ENCODE measurements at regions not wholly inside any gene's neighbourhood (a gene's known extent, or its start where the extent isn't known, plus 50 kb on each side); places are given as distances from the start of the nearest gene placed in this dataset.
"Not testable (repeated sequence)": the region's sequence is repeated elsewhere in the genome, so short reads cannot be mapped to it uniquely, and the experiment has no call there.

DNA sequence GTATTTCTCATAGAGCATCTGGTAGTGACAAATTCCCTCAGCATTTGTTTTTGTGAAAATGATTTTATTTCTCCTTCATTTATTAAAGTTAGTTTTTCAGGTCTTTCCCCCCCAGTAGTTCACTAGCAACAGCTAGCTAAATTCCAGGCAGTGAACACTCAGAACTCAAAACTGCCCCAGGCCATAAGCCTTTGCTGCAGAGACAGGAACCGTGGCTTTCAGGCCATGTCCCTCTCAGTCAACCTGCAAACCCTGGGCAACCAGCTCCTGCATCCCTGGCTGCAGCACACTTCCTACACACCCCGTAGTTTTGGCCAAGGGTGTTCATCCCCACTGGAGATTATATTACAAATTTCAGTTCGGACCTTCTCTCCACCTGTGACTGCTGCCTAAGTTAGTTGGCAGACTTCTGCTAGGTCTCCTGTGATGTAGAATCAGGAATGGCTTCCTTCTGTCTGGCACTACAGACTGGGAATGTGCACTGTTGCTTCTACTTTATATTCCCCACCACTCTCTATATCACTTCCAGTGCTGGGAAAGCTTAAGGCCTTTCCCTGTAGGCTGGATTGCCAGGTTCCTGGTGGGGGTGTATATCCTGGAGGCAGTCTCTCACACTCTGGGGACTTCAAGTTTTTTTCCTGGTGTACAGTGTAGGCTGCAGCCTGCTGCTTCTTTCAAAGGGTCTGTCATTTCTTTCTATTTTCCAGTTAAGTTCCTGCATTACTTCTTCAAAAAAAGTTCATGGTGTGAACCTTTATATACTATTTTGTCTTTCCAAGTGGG is 924.4 kb upstream of the LRFN5 start:
- ATAC-seq (replicated peaks in 1 of 4) (no peak), DNase-seq (no peak)
- Histone ChIP-seq H3K4me3 (ENCODE audit: control insufficient read depth in 1 of 2, extremely low read depth in 1 of 2, low read length in 1 of 2) (no peak overlapping the region), H3K4me1 (ENCODE audit: control insufficient read depth in 1 of 2, extremely low read depth in 1 of 2, insufficient read depth in 2 of 2, low read length in 2 of 2) (no peaks in the 10 kb centered on the region), H3K36me3 (ENCODE audit: control insufficient read depth in 2 of 2, extremely low read depth in 1 of 2, insufficient read depth in 1 of 2, low read length in 1 of 2) (no peaks in the 10 kb centered on the region), H3K27me3 (replicated peaks in 1 of 2; ENCODE audit: control insufficient read depth in 2 of 2, extremely low read depth in 1 of 2, insufficient read depth in 2 of 2, low read length in 1 of 2) (no peaks in the 10 kb centered on the region), H3K9me3 (no peaks in the 10 kb centered on the region), H3K27ac (ENCODE audit: low read length) (no peak overlapping the region)
- H3K4me1 Mint-ChIP-seq = no peaks in the 10 kb centered on the region
- WGBS (ENCODE audit: insufficient coverage) = 79% methylated on average over 3 of the region's 3 CpGs
- H3K4me3 Mint-ChIP-seq = no peak overlapping the region
- POLR2A ChIA-PET = interaction anchor here in 1 of 2 donors (0.6 kb wide), 1 partner anchor 35 kb away, joined by 4 read pairs; no protein-coding TSS in a partner anchor
- H3K36me3 Mint-ChIP-seq = no peaks in the 10 kb centered on the region
- H3K9me3 Mint-ChIP-seq = peaks cover 6 to 9% (median 6%) of the 10 kb centered on the region in 3 donors
- no peaks in the 10 kb centered on the region for H3K27me3 Mint-ChIP-seq
- CTCF ChIA-PET = no interaction called here
- H3K27ac Mint-ChIP-seq = no peak overlapping the region

- 80% methylated on average over 1 of the region's 1 CpG for WGBS (ENCODE audit: insufficient coverage)
- CTCF ChIA-PET = no interaction called here
- H3K9me3 Mint-ChIP-seq = peaks cover 6 to 15% (median 15%) of the 10 kb centered on the region in 3 donors
Observed at GRCh38 chr14:40679256-40679655, 927.4 kb upstream of the LRFN5 start.

DNA sequence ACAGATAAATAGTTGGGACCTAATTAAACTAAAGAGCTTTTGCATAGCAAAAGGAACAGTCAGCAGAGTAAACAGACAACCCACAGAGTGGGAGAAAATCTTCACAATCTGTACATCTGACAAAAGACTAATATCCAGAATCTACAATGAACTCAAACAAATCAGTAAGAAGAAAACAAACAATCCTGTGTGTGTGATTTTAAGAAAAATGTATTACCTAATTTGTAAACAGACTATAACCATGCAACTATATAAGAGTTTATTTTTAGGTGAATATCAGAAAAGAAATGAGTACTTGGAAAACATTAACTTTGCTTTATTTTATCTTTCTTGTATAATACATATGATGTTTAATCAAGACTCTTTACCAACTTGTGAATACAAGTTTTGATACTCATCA is 929.5 kb upstream of the LRFN5 start:
- H3K36me3 ChIP-seq (ENCODE audit: control insufficient read depth in 2 of 2, extremely low read depth in 1 of 2, insufficient read depth in 1 of 2, low read length in 1 of 2); DNase-seq; H3K27me3 ChIP-seq (replicated peaks in 1 of 2; ENCODE audit: control insufficient read depth in 2 of 2, extremely low read depth in 1 of 2, insufficient read depth in 2 of 2, low read length in 1 of 2); H3K36me3 Mint-ChIP-seq; POLR2A ChIA-PET; H3K4me1 ChIP-seq (ENCODE audit: control insufficient read depth in 1 of 2, extremely low read depth in 1 of 2, insufficient read depth in 2 of 2, low read length in 2 of 2); H3K27ac Mint-ChIP-seq; H3K4me3 Mint-ChIP-seq; H3K9me3 ChIP-seq; H3K27ac ChIP-seq (ENCODE audit: low read length); H3K4me3 ChIP-seq (ENCODE audit: control insufficient read depth in 1 of 2, extremely low read depth in 1 of 2, low read length in 1 of 2); CTCF ChIA-PET; ATAC-seq (replicated peaks in 1 of 4); H3K4me1 Mint-ChIP-seq; H3K27me3 Mint-ChIP-seq: not testable (repeated sequence)
- H3K9me3 Mint-ChIP-seq = peaks cover 3 to 15% (median 15%) of the 10 kb centered on the region in 3 donors

More at GRCh38 chr14:40679256-40679655, 927.4 kb upstream of the LRFN5 start:
- H3K4me1 ChIP-seq (ENCODE audit: control insufficient read depth in 1 of 2, extremely low read depth in 1 of 2, insufficient read depth in 2 of 2, low read length in 2 of 2) = no peaks in the 10 kb centered on the region
- POLR2A ChIA-PET = interaction anchor here in 1 of 2 donors (0.6 kb wide), 1 partner anchor 33 kb away, joined by 4 read pairs; no protein-coding TSS in a partner anchor
- no peak overlapping the region for H3K27ac Mint-ChIP-seq
- no peak overlapping the region for H3K4me3 ChIP-seq (ENCODE audit: control insufficient read depth in 1 of 2, extremely low read depth in 1 of 2, low read length in 1 of 2)
- no peaks in the 10 kb centered on the region for H3K9me3 ChIP-seq
- H3K4me1 Mint-ChIP-seq = no peaks in the 10 kb centered on the region
- no peak for ATAC-seq (replicated peaks in 1 of 4)
- no peaks in the 10 kb centered on the region for H3K27me3 ChIP-seq (replicated peaks in 1 of 2; ENCODE audit: control insufficient read depth in 2 of 2, extremely low read depth in 1 of 2, insufficient read depth in 2 of 2, low read length in 1 of 2)
- no peaks in the 10 kb centered on the region for H3K36me3 Mint-ChIP-seq
- H3K27me3 Mint-ChIP-seq = no peaks in the 10 kb centered on the region
- H3K36me3 ChIP-seq (ENCODE audit: control insufficient read depth in 2 of 2, extremely low read depth in 1 of 2, insufficient read depth in 1 of 2, low read length in 1 of 2) = no peaks in the 10 kb centered on the region
- H3K27ac ChIP-seq (ENCODE audit: low read length) = no peak overlapping the region
- no peak overlapping the region for H3K4me3 Mint-ChIP-seq
- DNase-seq = no peak

DNA sequence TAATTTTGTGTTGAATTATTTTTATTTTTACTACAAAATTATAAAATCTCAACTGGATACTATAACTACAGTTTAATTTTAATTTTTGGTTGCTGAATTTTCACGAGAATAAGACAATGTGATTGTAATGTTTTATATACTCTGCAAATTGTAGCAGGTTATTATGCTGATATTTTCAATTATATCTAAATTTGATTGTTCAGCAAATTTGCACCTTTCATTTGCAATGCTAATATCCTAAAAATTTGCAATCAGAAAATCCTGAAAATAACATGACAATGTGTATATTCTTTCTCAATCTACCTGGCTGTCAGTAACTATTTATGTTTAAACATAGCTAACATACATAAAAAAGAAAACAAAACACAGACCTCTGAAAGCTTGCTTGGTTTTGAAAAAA is 932.2 kb upstream of the LRFN5 start:
- Mint-ChIP-seq H3K27me3 (no peaks in the 10 kb centered on the region), H3K9me3 (peaks cover 3 to 15% (median 11%) of the 10 kb centered on the region in 3 donors), H3K36me3 (no peaks in the 10 kb centered on the region), H3K4me3 (no peak overlapping the region), H3K4me1 (no peaks in the 10 kb centered on the region), H3K27ac (no peak overlapping the region)
- no peaks in the 10 kb centered on the region for H3K27me3 ChIP-seq (replicated peaks in 1 of 2; ENCODE audit: control insufficient read depth in 2 of 2, extremely low read depth in 1 of 2, insufficient read depth in 2 of 2, low read length in 1 of 2)
- H3K4me1 ChIP-seq (ENCODE audit: control insufficient read depth in 1 of 2, extremely low read depth in 1 of 2, insufficient read depth in 2 of 2, low read length in 2 of 2) = no peaks in the 10 kb centered on the region
- no peak overlapping the region for H3K4me3 ChIP-seq (ENCODE audit: control insufficient read depth in 1 of 2, extremely low read depth in 1 of 2, low read length in 1 of 2)
- WGBS (ENCODE audit: insufficient coverage) = no CpG with 5 or more reads among the region's 1 CpG
- DNase-seq = no peak
- no peak for ATAC-seq (replicated peaks in 1 of 4)
- no peaks in the 10 kb centered on the region for H3K36me3 ChIP-seq (ENCODE audit: control insufficient read depth in 2 of 2, extremely low read depth in 1 of 2, insufficient read depth in 1 of 2, low read length in 1 of 2)
- no peak overlapping the region for H3K27ac ChIP-seq (ENCODE audit: low read length)
- H3K9me3 ChIP-seq = no peaks in the 10 kb centered on the region
- POLR2A ChIA-PET = no interaction called here
- CTCF ChIA-PET = no interaction called here

DNA sequence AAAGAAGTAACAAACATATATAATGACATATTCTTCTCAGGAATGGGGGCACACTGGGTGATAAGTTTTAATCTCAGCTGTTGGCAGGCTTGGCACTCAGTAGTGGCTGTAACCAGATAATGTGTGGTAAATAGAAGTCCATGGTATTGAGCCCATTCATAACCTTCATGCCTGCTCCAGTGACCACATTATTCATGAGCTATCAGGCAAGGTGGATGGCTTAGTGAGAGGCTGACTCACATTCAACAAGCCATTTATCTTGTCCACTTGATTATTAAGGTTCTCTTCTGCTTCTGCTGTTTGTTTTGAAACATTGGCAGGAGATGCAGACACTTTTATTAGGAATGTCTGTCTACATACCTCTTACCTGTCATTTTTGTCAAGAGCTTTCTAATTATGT is 950.4 kb upstream of the LRFN5 start:
- CTCF ChIA-PET = no interaction called here
- Histone ChIP-seq H3K36me3 (ENCODE audit: control insufficient read depth in 2 of 2, extremely low read depth in 1 of 2, insufficient read depth in 1 of 2, low read length in 1 of 2) (no peaks in the 10 kb centered on the region), H3K9me3 (no peaks in the 10 kb centered on the region), H3K4me3 (ENCODE audit: control insufficient read depth in 1 of 2, extremely low read depth in 1 of 2, low read length in 1 of 2) (no peak overlapping the region), H3K4me1 (ENCODE audit: control insufficient read depth in 1 of 2, extremely low read depth in 1 of 2, insufficient read depth in 2 of 2, low read length in 2 of 2) (no peaks in the 10 kb centered on the region), H3K27ac (ENCODE audit: low read length) (no peak overlapping the region), H3K27me3 (replicated peaks in 1 of 2; ENCODE audit: control insufficient read depth in 2 of 2, extremely low read depth in 1 of 2, insufficient read depth in 2 of 2, low read length in 1 of 2) (no peaks in the 10 kb centered on the region)
- H3K36me3 Mint-ChIP-seq = no peaks in the 10 kb centered on the region
- ATAC-seq (replicated peaks in 1 of 4) (no peak), DNase-seq (no peak)
- POLR2A ChIA-PET = no interaction called here
- H3K27me3 Mint-ChIP-seq = no peaks in the 10 kb centered on the region
- no peak overlapping the region for H3K27ac Mint-ChIP-seq
- H3K4me3 Mint-ChIP-seq = no peak overlapping the region
- peaks cover 0 to 7% (median 0%) of the 10 kb centered on the region in 3 donors for H3K9me3 Mint-ChIP-seq
- H3K4me1 Mint-ChIP-seq = no peaks in the 10 kb centered on the region

GRCh38 chr14:40652089-40652691 is 954.5 kb upstream of the LRFN5 start:
- no peak for ATAC-seq (replicated peaks in 1 of 4)
- Histone ChIP-seq H3K36me3 (ENCODE audit: control insufficient read depth in 2 of 2, extremely low read depth in 1 of 2, insufficient read depth in 1 of 2, low read length in 1 of 2) (no peaks in the 10 kb centered on the region), H3K4me1 (ENCODE audit: control insufficient read depth in 1 of 2, extremely low read depth in 1 of 2, insufficient read depth in 2 of 2, low read length in 2 of 2) (no peaks in the 10 kb centered on the region), H3K4me3 (ENCODE audit: control insufficient read depth in 1 of 2, extremely low read depth in 1 of 2, low read length in 1 of 2) (no peak overlapping the region), H3K27ac (ENCODE audit: low read length) (no peak overlapping the region), H3K9me3 (no peaks in the 10 kb centered on the region), H3K27me3 (replicated peaks in 1 of 2; ENCODE audit: control insufficient read depth in 2 of 2, extremely low read depth in 1 of 2, insufficient read depth in 2 of 2, low read length in 1 of 2) (no peaks in the 10 kb centered on the region)
- Mint-ChIP-seq H3K4me1 (no peaks in the 10 kb centered on the region), H3K27me3 (no peaks in the 10 kb centered on the region), H3K36me3 (no peaks in the 10 kb centered on the region), H3K27ac (no peak overlapping the region), H3K9me3 (peaks cover 0 to 7% (median 0%) of the 10 kb centered on the region in 3 donors), H3K4me3 (no peak overlapping the region)
- CTCF ChIA-PET = no interaction called here
- POLR2A ChIA-PET = no interaction called here
- no peak for DNase-seq
